GM12873 (cell line): ENCODE measurements at regions not wholly inside any gene's neighbourhood (a gene's known extent, or its start where the extent isn't known, plus 50 kb on each side); places are given as distances from the start of the nearest gene placed in this dataset.

Source experiments
- CTCF ChIP-seq: IDR thresholded peaks from 2 replicates; pipeline ENCODE4 v1.5.1; 2012; ENCODE audit warnings: low read depth, mild to moderate bottlenecking, moderate library complexity, low read length, control low read depth; ENCODE audit not compliant: insufficient read depth; ENCODE audit errors: missing control alignments

- no peak for TF ChIP-seq CTCF
These were observed 430.8 kb upstream of the PTBP2 start for GRCh38 chr1:96290801-96291200.

GRCh38 chr1:96291468-96291867 lies 430.1 kb upstream of the PTBP2 start:
- no peak for TF ChIP-seq CTCF

GRCh38 chr1:96292141-96292540 lies 429.4 kb upstream of the PTBP2 start:
- TF ChIP-seq CTCF, result no peak

- TF ChIP-seq CTCF, result no peak
These were observed 424.6 kb upstream of the PTBP2 start for GRCh38 chr1:96296991-96297390.

- TF ChIP-seq CTCF, result no peak
These were observed 414.6 kb upstream of the PTBP2 start for GRCh38 chr1:96306809-96307560.

GRCh38 chr1:96308314-96308713 lies 413.3 kb upstream of the PTBP2 start:
- TF ChIP-seq CTCF, result no peak

- no peak for TF ChIP-seq CTCF
These were observed 411.8 kb upstream of the PTBP2 start for GRCh38 chr1:96309783-96310182.
